Endothelial cell of umbilical vein (primary cell): ENCODE measurements at regions not wholly inside any gene's neighbourhood (a gene's known extent, or its start where the extent isn't known, plus 50 kb on each side); places are given as distances from the start of the nearest gene placed in this dataset.

Experiments
- BruUV-seq: library from RNA; stranded (reverse); fragments of 400-500 nt; replicated peaks from 2 replicates; lab custom pipeline; 2021; lab: Mats Ljungman, UMichigan
- CTCF ChIA-PET: fragments of 300-600, 350-600 bp; sonication (Branson Sonifier 250); formaldehyde crosslinking; loops from one replicate; lab custom pipeline; 2021; ENCODE audit warnings: antibody characterized with exemption, inconsistent platforms; lab: Charles Lee
- POLR2A ChIA-PET: fragments of 300-600, 350-600 bp; sonication (Branson Sonifier 250); formaldehyde crosslinking; loops from one replicate; lab custom pipeline; 2021; ENCODE audit warnings: antibody characterized with exemption, inconsistent platforms; lab: Charles Lee
- DNase-seq: peaks from one replicate; pipeline ENCODE4 v3.0.0-alpha.2; 2011; ENCODE audit warnings: low read depth, low spot score
- FAIRE-seq: peaks from 2 replicates; lab custom pipeline; 2011; peaks lifted over from hg19 to GRCh38; lab: Jason Lieb, UNC
- H2AFZ ChIP-seq: 2 replicates; pipeline ENCODE4 v1.6.0; 2012; ENCODE audit warnings: low read depth, low read length, control low read depth, inconsistent platforms
- H3K27ac ChIP-seq: 2 replicates; pipeline ENCODE4 v1.5.1; 2011; ENCODE audit warnings: low read depth, mild to moderate bottlenecking, control low read depth, low read length, moderate library complexity; ENCODE audit not compliant: insufficient read depth
- H3K27me3 ChIP-seq, 2 experiments: 2 replicates each; pipeline versions ENCODE4 v1.6.0 to v1.6.1; 2011; ENCODE audit warnings: low read length in 2 of 2, mixed read lengths in 1 of 2; ENCODE audit not compliant: control insufficient read depth in 2 of 2, insufficient read depth in 2 of 2
- H3K36me3 ChIP-seq, 2 experiments: 2 replicates in 1 of 2; 3 replicates in 1 of 2; pipeline ENCODE4 v1.5.1; 2011; ENCODE audit warnings: low read length in 2 of 2, mild to moderate bottlenecking in 1 of 2, moderate library complexity in 1 of 2; ENCODE audit not compliant: control insufficient read depth in 2 of 2, insufficient read depth in 2 of 2; ENCODE audit errors: extremely low read depth in 1 of 2
- H3K4me1 ChIP-seq: 3 replicates; pipeline ENCODE4 v1.5.1; 2011; ENCODE audit warnings: mild to moderate bottlenecking, low read length; ENCODE audit not compliant: control insufficient read depth, insufficient read depth; ENCODE audit errors: extremely low read depth
- H3K4me2 ChIP-seq: 2 replicates; pipeline ENCODE4 v1.6.1; 2011; ENCODE audit warnings: low read length, control low read depth, mixed read lengths; ENCODE audit not compliant: insufficient read depth
- H3K4me3 ChIP-seq, 3 experiments: fragments of 200-600 bp in 1 of 3; sonication (generic), shearing (Covaris generic) in 1 of 3; replicated peaks in 1 of 3; 2 replicates each; pipeline ENCODE4 v1.5.1; 2011 to 2016; ENCODE audit warnings: control low read depth in 3 of 3, low read length in 3 of 3, mild to moderate bottlenecking in 2 of 3, inconsistent platforms in 1 of 3, low read depth in 1 of 3, moderate library complexity in 1 of 3; ENCODE audit not compliant: insufficient read depth in 1 of 3
- H3K79me2 ChIP-seq: 2 replicates; pipeline ENCODE4 v1.6.0; 2012; ENCODE audit warnings: low read length, inconsistent platforms; ENCODE audit not compliant: control insufficient read depth, insufficient read depth
- H3K9ac ChIP-seq: replicated peaks from 2 replicates; pipeline ENCODE3; 2011; ENCODE audit warnings: low read length, control low read depth; ENCODE audit not compliant: insufficient read depth; ENCODE audit errors: extremely low read depth
- H3K9me1 ChIP-seq: replicated peaks from 3 replicates; pipeline ENCODE4 v1.6.0; 2011; ENCODE audit warnings: mild to moderate bottlenecking, low read length; ENCODE audit not compliant: control insufficient read depth, insufficient read depth; ENCODE audit errors: extremely low read depth
- H3K9me3 ChIP-seq: replicated peaks from 2 replicates; pipeline ENCODE4 v1.5.1; 2012; ENCODE audit warnings: low read length, inconsistent platforms; ENCODE audit not compliant: control insufficient read depth, insufficient read depth
- H4K20me1 ChIP-seq: replicated peaks from 2 replicates; pipeline ENCODE3; 2011; ENCODE audit warnings: mild to moderate bottlenecking, low read length; ENCODE audit not compliant: control insufficient read depth, insufficient read depth; ENCODE audit errors: extremely low read depth
- CTCF ChIP-seq, 2 donors: IDR thresholded peaks; 1 replicate in 1 of 2; 2 replicates in 1 of 2; pipeline ENCODE4 v1.5.1; 2011; ENCODE audit warnings: low read length in 2 of 2, mild to moderate bottlenecking in 2 of 2, moderate library complexity in 2 of 2, control low read depth in 1 of 2, inconsistent platforms in 1 of 2, low read depth in 1 of 2; ENCODE audit not compliant: insufficient read depth in 1 of 2; ENCODE audit errors: extremely low read depth in 1 of 2
- EZH2 ChIP-seq: IDR thresholded peaks from 2 replicates; pipeline ENCODE4 v1.6.1; 2012; ENCODE audit warnings: borderline replicate concordance, low read depth, mild to moderate bottlenecking, moderate library complexity, low read length, inconsistent platforms; ENCODE audit not compliant: severe bottlenecking
- FOS ChIP-seq: IDR thresholded peaks from 2 replicates; pipeline ENCODE4 v1.6.1; 2011; ENCODE audit warnings: mild to moderate bottlenecking, low read length, moderate library complexity, borderline replicate concordance; ENCODE audit not compliant: insufficient read depth
- GATA2 ChIP-seq: IDR thresholded peaks from 2 replicates; pipeline ENCODE4 v1.7.0; 2011; ENCODE audit warnings: low read depth, mild to moderate bottlenecking, moderate library complexity, mixed read lengths, low read length; ENCODE audit not compliant: insufficient read length, insufficient read depth
- JUN ChIP-seq: IDR thresholded peaks from 2 replicates; pipeline ENCODE4 v1.6.1; 2011; ENCODE audit warnings: borderline replicate concordance, low read depth; ENCODE audit not compliant: insufficient read length, insufficient read depth
- MAX ChIP-seq: IDR thresholded peaks from 2 replicates; pipeline ENCODE4 v1.6.1; 2011; ENCODE audit not compliant: insufficient read depth, insufficient read length
- MYC ChIP-seq: IDR thresholded peaks from one replicate; pipeline ENCODE4 v1.6.1; 2011; ENCODE audit warnings: mild to moderate bottlenecking, low read depth, low read length
- POLR2A ChIP-seq: IDR thresholded peaks from 2 replicates; pipeline ENCODE4 v1.6.1; 2012; ENCODE audit warnings: low read depth, mild to moderate bottlenecking, control low read depth, low read length
- POLR2AphosphoS5 ChIP-seq: IDR thresholded peaks from 2 replicates; pipeline ENCODE4 v1.6.1; 2012; ENCODE audit warnings: low read depth, mild to moderate bottlenecking, control low read depth, low read length, moderate library complexity; ENCODE audit not compliant: insufficient read depth
- dilution Hi-C: fragments of 300-500 bp; cut with MboI; formaldehyde crosslinking; loops from one replicate; pipeline ENCODE4 v1.15.0; 2019; ENCODE audit warnings: low sequenced_read_pairs; ENCODE audit not compliant: extremely low pct_ligation_motif_present
- intact Hi-C: fragments of 100-400 bp; cut with micrococcal nuclease; formaldehyde crosslinking; loops from one replicate; pipeline ENCODE4 v1.10.0; 2022

GRCh38 chr14:49286257-49286983 lies 299.8 kb downstream of the RPS29 start:
- Histone ChIP-seq H3K27me3 (no peaks in the 10 kb centered on the region), H4K20me1 (no peaks in the 10 kb centered on the region), H2AFZ (no peak overlapping the region), H3K36me3 (no peaks in the 10 kb centered on the region), H3K79me2 (no peaks in the 10 kb centered on the region), H3K9me1 (no peaks in the 10 kb centered on the region), H3K9me3 (no peaks in the 10 kb centered on the region), H3K4me3 (no peak overlapping the region), H3K9ac (no peak overlapping the region), H3K4me1 (no peaks in the 10 kb centered on the region), H3K27ac (no peak overlapping the region), H3K4me2 (no peak overlapping the region)
- no TSS peak for BruUV-seq
- POLR2A ChIA-PET = no interaction called here
- FAIRE-seq = no peak
- intact Hi-C loops = no loop called here
- no peak for DNase-seq
- dilution Hi-C loops = no loop called here
- CTCF ChIA-PET = no interaction called here
- TF ChIP-seq POLR2AphosphoS5 (no peak), CTCF (IDR thresholded peaks at IDR 0.05; ENCODE audit: extremely low read depth in 1 of 2, insufficient read depth in 1 of 2, low read depth in 1 of 2, low read length in 2 of 2) (no peak), EZH2 (no peak), POLR2A (no peak), FOS (no peak), MYC (no peak), JUN (no peak), GATA2 (no peak), MAX (no peak)
